PC-3 (cell line): ENCODE measurements at regions not wholly inside any gene's neighbourhood (a gene's known extent, or its start where the extent isn't known, plus 50 kb on each side); places are given as distances from the start of the nearest gene placed in this dataset.

ENCODE experiments used
- EZH2 ChIP-seq: fragments of 300-600 bp; sonication (generic); IDR thresholded peaks from one replicate; pipeline ENCODE4 v1.6.1; 2017; ENCODE audit warnings: antibody characterized with exemption, mild to moderate bottlenecking, low read length; ENCODE audit not compliant: unreplicated experiment
- TF ChIP-seq, protein P1 (sequence below): fragments of 300-600 bp; sonication (generic); conservative IDR thresholded peaks from 2 replicates; pipeline ENCODE4 v1.5.1; 2017; ENCODE audit warnings: antibody characterized with exemption, low read depth, mild to moderate bottlenecking, low read length

- TF ChIP-seq, protein P1, sequence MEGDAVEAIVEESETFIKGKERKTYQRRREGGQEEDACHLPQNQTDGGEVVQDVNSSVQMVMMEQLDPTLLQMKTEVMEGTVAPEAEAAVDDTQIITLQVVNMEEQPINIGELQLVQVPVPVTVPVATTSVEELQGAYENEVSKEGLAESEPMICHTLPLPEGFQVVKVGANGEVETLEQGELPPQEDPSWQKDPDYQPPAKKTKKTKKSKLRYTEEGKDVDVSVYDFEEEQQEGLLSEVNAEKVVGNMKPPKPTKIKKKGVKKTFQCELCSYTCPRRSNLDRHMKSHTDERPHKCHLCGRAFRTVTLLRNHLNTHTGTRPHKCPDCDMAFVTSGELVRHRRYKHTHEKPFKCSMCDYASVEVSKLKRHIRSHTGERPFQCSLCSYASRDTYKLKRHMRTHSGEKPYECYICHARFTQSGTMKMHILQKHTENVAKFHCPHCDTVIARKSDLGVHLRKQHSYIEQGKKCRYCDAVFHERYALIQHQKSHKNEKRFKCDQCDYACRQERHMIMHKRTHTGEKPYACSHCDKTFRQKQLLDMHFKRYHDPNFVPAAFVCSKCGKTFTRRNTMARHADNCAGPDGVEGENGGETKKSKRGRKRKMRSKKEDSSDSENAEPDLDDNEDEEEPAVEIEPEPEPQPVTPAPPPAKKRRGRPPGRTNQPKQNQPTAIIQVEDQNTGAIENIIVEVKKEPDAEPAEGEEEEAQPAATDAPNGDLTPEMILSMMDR: no peak
- no peak for TF ChIP-seq EZH2
These were observed 161.5 kb upstream of the FRMD6 start for GRCh38 chr14:51490205-51490604.
